Naive thymus-derived CD8-positive, alpha-beta T cell (primary cell): ENCODE measurements at regions not wholly inside any gene's neighbourhood (a gene's known extent, or its start where the extent isn't known, plus 50 kb on each side); places are given as distances from the start of the nearest gene placed in this dataset.
"Not testable (repeated sequence)": the region's sequence is repeated elsewhere in the genome, so short reads cannot be mapped to it uniquely, and the experiment has no call there.

ENCODE experiments used
- ATAC-seq, 2 donors: fragments of 150-1000 bp; cut with Tn5 transposase in 1 of 2; sonication (Bioruptor Pico), chemical (Tn5 transposase) in 1 of 2; 1 replicate in 1 of 2; 2 replicates in 1 of 2; pipeline ENCODE4 v1.10.0; 2021; ENCODE audit warnings: mild to moderate bottlenecking in 2 of 2, moderate library complexity in 2 of 2
- POLR2A ChIA-PET: fragments of 350-600 bp; sonication (Branson Sonifier 250); formaldehyde crosslinking; loops from one replicate; lab custom pipeline; 2021; ENCODE audit warnings: antibody characterized with exemption; lab: Charles Lee
- DNase-seq, 10 donors: peaks; one replicate each; pipeline versions ENCODE4 v3.0.0 to v3.0.0-alpha.2; 2020 to 2022
- H3K27ac Mint-ChIP-seq, 10 donors: one replicate each; pipeline ENCODE4 v1.8.0; 2020 to 2022; ENCODE audit warnings: mild to moderate bottlenecking in 10 of 10, mixed read lengths in 10 of 10, moderate library complexity in 4 of 10, inconsistent platforms in 1 of 10
- H3K27me3 Mint-ChIP-seq, 5 donors: one replicate each; pipeline ENCODE4 v1.8.0; 2021 to 2022; ENCODE audit warnings: mixed read lengths in 5 of 5
- H3K36me3 Mint-ChIP-seq, 3 donors: one replicate each; pipeline ENCODE4 v1.8.0; 2020 to 2022; ENCODE audit warnings: mixed read lengths in 3 of 3, mild to moderate bottlenecking in 2 of 3, inconsistent platforms in 1 of 3
- H3K4me1 Mint-ChIP-seq, 4 donors: one replicate each; pipeline ENCODE4 v1.8.0; 2021 to 2022; ENCODE audit warnings: mixed read lengths in 4 of 4
- H3K4me3 Mint-ChIP-seq, 10 donors: one replicate each; pipeline ENCODE4 v1.8.0; 2020 to 2022; ENCODE audit warnings: mild to moderate bottlenecking in 10 of 10, mixed read lengths in 10 of 10, moderate library complexity in 6 of 10, inconsistent platforms in 1 of 10
- H3K9me3 Mint-ChIP-seq, 9 donors: one replicate each; pipeline ENCODE4 v1.8.0; 2020 to 2022; ENCODE audit warnings: mixed read lengths in 9 of 9, mild to moderate bottlenecking in 3 of 9, inconsistent platforms in 1 of 9, moderate library complexity in 1 of 9

DNA sequence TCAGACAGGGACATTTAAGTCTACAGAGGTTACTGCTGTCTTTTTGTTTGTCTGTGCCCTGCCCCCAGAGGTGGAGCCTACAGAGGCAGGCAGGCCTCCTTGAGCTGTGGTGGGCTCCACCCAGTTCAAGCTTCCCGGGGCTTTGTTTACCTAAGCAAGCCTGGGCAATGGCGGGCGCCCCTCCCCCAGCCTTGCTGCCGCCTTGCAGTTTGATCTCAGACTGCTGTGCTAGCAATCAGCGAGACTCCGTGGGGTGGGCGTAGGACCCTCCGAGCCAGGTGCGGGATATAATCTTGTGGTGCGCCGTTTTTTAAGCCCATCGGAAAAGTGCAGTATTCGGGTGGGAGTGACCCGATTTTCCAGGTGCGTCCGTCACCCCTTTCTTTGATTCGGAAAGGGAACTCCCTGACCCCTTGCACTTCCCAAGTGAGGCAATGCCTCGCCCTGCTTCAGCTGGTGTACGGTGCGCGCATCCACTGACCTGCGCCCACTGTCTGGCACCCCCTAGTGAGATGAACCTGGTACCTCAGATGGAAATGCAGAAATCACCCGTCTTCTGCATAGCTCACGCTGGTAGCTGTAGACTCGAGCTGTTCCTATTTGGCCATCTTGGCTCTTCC lies 134.1 kb upstream of the KITLG start:
- H3K9me3 Mint-ChIP-seq, POLR2A ChIA-PET, H3K27me3 Mint-ChIP-seq, ATAC-seq, H3K4me3 Mint-ChIP-seq, H3K36me3 Mint-ChIP-seq, DNase-seq, H3K27ac Mint-ChIP-seq, H3K4me1 Mint-ChIP-seq: not testable (repeated sequence)

DNA sequence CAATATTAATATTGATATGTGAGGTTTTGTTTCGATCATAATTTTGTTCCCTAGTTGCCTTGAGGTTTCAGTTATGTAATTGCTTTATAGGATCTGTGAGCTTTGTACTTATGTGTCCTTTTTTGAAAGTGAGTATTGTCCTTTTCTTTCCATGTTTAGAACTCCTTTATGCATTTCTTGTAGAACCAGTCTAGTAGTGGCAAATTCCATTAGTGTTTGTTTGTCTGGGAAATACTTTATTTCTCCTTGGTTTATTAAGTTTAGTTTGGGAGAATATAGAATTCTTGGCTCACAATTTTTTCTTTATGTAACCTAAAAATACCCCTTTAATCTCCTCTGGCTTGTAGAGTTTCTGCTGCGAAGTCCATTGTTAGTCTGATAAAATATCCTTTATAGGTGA lies 127.5 kb upstream of the KITLG start:
- peaks cover 0 to 28% (median 12%) of the 10 kb centered on the region in 9 donors for H3K9me3 Mint-ChIP-seq
- H3K4me3 Mint-ChIP-seq = no peak overlapping the region
- no peak overlapping the region for H3K27ac Mint-ChIP-seq
- H3K27me3 Mint-ChIP-seq = no peaks in the 10 kb centered on the region
- POLR2A ChIA-PET = no interaction called here
- peaks cover 0 to 3% (median 0%) of the 10 kb centered on the region in 3 donors for H3K36me3 Mint-ChIP-seq
- ATAC-seq = no peak
- H3K4me1 Mint-ChIP-seq = no peaks in the 10 kb centered on the region
- DNase-seq = no peak

DNA sequence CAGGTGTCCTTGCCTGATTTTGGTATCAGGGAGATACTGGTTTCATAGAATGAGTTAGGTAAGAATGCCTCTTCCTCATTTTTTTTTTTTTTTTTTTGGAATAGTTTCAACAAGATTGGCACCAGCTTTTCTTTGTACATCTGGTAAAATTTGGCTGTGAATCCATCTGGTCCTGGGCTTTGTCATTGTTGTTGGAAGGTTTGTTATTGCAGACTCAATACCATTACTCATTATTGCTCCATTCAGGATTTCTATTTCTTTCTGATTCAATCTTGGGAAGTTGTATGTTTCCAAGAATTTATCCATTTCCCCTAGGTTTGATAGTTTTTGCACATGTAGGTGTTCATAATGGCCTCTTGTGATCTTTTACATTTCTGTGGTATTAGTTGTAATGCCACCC lies 126.0 kb upstream of the KITLG start:
- no peaks in the 10 kb centered on the region for H3K27me3 Mint-ChIP-seq
- H3K9me3 Mint-ChIP-seq = peaks cover 0 to 28% (median 10%) of the 10 kb centered on the region in 9 donors
- no peak overlapping the region for H3K27ac Mint-ChIP-seq
- ATAC-seq (no peak), DNase-seq (no peak)
- H3K4me1 Mint-ChIP-seq = no peaks in the 10 kb centered on the region
- H3K4me3 Mint-ChIP-seq = no peak overlapping the region
- H3K36me3 Mint-ChIP-seq = peaks cover 0 to 3% (median 0%) of the 10 kb centered on the region in 3 donors
- POLR2A ChIA-PET = no interaction called here

DNA sequence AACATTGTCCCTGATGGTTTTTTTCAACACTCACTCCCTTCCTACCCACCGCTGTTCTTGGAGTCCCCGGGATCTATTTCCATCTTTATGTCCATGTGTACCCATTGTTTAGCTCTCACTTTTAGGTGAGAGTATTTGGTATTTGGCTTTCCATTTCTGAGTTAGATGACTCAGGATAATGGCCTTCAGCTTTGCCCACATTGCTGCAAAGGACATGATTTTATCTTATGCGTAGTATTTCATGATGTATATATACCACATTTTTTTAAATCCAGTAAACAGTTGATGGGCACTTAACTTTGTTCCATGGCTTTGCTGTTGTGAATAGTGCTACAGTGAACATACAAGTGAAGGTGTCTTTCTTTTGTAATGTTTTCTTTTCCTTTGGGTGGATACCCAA lies 123.5 kb upstream of the KITLG start:
- H3K27me3 Mint-ChIP-seq = no peaks in the 10 kb centered on the region
- POLR2A ChIA-PET = no interaction called here
- H3K36me3 Mint-ChIP-seq = peaks cover 0 to 3% (median 0%) of the 10 kb centered on the region in 3 donors
- no peak overlapping the region for H3K4me3 Mint-ChIP-seq
- ATAC-seq = no peak
- H3K4me1 Mint-ChIP-seq = no peaks in the 10 kb centered on the region
- DNase-seq = no peak
- no peak overlapping the region for H3K27ac Mint-ChIP-seq
- peaks cover 0 to 28% (median 9%) of the 10 kb centered on the region in 9 donors for H3K9me3 Mint-ChIP-seq

DNA sequence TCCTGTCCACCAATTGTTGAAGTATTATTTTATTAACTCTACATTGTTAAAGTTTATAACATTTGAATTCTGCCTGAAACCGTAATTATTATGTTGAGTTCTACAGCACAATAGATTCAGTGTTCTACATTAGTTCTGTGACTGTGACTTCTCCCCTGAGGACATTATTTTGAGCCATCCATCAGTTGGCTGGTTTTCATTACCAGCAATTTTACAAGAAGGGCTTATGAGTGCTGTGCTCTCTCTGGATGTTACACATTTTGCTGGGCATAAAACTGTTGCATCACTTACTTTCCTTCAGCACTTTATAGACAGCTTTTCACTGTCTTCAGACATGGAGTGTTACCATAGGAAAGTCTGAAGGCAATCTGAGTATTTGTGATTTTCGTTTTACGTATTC lies 118.2 kb upstream of the KITLG start:
- no peak for ATAC-seq
- Mint-ChIP-seq H3K27ac (no peak overlapping the region), H3K4me3 (no peak overlapping the region), H3K27me3 (no peaks in the 10 kb centered on the region), H3K9me3 (peaks cover 0 to 23% (median 4%) of the 10 kb centered on the region in 9 donors), H3K36me3 (no peaks in the 10 kb centered on the region), H3K4me1 (no peaks in the 10 kb centered on the region)
- DNase-seq = no peak
- POLR2A ChIA-PET = no interaction called here

DNA sequence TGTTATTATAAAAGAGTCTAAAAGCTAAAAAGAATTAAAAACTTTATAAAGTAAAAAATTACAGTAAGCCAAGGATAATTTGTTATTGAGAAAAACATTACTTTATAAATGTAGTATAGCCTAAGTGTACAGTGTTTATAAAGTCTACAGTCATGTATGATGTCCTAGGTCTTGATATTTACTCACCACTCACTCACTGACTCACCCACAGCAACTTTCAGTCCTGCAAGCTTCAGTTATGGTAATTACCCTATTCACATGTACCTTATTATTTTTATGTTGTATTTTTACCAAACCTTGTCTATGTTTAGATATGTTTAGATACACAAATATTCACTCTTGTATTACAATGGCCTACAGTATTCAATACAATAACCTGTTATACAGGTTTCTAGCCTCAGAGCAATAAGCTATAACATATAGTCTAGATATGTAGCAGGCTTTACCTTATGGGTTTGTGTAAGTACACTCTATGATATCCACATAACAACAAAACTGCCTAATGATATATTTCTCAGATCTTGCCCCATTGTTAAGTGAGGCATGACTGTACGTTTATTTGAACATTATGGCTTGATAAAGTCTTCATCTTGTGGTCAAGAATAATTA lies 113.7 kb upstream of the KITLG start:
- POLR2A ChIA-PET = no interaction called here
- no peak for DNase-seq
- H3K4me3 Mint-ChIP-seq = no peak overlapping the region
- no peak for ATAC-seq
- no peaks in the 10 kb centered on the region for H3K4me1 Mint-ChIP-seq
- peaks cover 0 to 27% (median 4%) of the 10 kb centered on the region in 9 donors for H3K9me3 Mint-ChIP-seq
- peaks cover 0 to 4% (median 0%) of the 10 kb centered on the region in 3 donors for H3K36me3 Mint-ChIP-seq
- H3K27ac Mint-ChIP-seq = no peak overlapping the region
- H3K27me3 Mint-ChIP-seq = no peaks in the 10 kb centered on the region

DNA sequence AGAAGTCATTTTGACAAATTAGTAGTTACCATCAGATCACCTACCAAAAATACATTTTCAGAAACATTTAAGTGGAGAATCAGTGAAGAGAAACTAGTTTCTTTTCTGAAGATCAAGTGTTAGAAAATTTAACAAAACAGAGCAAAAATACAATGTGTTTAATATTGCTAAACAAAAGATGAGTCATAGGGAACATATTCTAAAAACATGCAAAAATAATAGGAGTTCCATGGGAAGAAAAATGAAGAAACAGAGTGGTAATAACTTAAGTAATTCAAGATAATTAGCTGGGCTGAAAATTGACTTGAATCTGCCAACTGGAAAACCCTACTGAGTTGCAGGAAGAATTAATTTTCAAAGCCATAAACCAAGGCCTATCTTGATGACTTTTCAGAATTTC lies 111.5 kb upstream of the KITLG start:
- Mint-ChIP-seq H3K36me3 (peaks cover 0 to 4% (median 0%) of the 10 kb centered on the region in 3 donors), H3K27me3 (no peaks in the 10 kb centered on the region)

DNA sequence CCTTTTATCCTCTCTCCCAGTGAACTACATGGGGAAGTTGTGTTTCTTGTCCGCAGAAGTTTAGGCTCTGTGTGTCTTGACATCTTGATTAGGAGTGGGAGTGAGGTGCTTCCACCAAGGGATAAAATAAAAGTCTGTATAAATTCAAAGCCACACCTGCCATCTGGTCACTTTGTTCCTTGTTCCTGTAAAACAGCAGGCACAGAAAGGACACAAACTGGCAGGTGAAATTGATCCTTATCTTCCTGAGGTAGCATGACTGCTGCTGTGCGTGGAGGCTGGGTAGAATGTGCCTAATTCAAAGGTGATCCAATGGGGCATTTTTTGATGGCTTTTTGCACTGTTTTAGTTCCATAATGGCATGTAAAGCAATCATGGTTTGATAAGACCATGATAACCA lies 104.3 kb upstream of the KITLG start:
- H3K27me3 Mint-ChIP-seq = no peaks in the 10 kb centered on the region
- POLR2A ChIA-PET = no interaction called here
- DNase-seq = no peak
- H3K9me3 Mint-ChIP-seq = peaks cover 0 to 4% (median 0%) of the 10 kb centered on the region in 9 donors
- no peaks in the 10 kb centered on the region for H3K4me1 Mint-ChIP-seq
- H3K4me3 Mint-ChIP-seq = no peak overlapping the region
- no peak for ATAC-seq
- no peaks in the 10 kb centered on the region for H3K36me3 Mint-ChIP-seq
- H3K27ac Mint-ChIP-seq = no peak overlapping the region

More for the DNA sequence above, 111.5 kb upstream of the KITLG start:
- DNase-seq (no peak), ATAC-seq (no peak)
- POLR2A ChIA-PET = no interaction called here
- no peak overlapping the region for H3K4me3 Mint-ChIP-seq
- H3K9me3 Mint-ChIP-seq = peaks cover 0 to 24% (median 4%) of the 10 kb centered on the region in 9 donors
- no peaks in the 10 kb centered on the region for H3K4me1 Mint-ChIP-seq
- H3K27ac Mint-ChIP-seq = no peak overlapping the region

DNA sequence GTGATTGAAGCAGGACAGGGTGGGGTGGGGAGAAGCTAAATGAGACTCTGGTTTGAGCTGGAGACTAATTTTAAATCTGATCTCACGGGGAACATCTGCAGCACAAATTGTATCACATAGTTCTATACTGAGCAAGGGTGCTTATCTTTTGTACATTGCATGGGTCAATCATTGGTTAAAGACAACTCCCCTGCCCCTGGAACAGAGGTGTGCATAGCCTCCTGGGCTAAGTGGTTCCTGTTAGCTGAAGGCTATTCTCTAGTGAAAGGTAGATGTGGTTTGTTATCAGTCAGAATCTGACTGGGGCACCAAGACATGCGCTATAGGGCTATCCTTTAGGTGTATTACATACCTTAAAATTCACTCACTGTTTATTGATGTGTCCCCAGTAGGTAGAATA lies 103.9 kb upstream of the KITLG start:
- DNase-seq (no peak), ATAC-seq (no peak)
- H3K9me3 Mint-ChIP-seq = peaks cover 0 to 2% (median 0%) of the 10 kb centered on the region in 9 donors
- no peaks in the 10 kb centered on the region for H3K27me3 Mint-ChIP-seq
- no peak overlapping the region for H3K27ac Mint-ChIP-seq
- POLR2A ChIA-PET = no interaction called here
- H3K4me3 Mint-ChIP-seq = no peak overlapping the region
- H3K4me1 Mint-ChIP-seq = no peaks in the 10 kb centered on the region
- no peaks in the 10 kb centered on the region for H3K36me3 Mint-ChIP-seq

DNA sequence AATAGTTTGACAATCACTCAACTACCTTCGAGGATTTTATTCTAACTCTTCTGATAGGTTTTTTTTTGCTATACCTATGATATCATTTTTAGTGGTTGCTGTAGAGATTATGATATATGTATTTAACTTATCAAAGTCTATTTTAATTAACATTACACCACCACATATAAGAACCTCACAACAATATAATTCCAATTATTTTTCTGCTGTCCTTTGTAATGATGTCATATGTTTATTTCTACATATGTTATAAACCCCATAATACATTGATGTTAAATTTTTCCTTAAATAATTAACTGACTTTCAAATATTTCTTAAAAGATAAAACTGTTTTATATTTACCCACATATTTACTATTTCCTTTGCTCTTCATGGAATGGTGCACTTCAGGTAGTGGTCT lies 103.4 kb upstream of the KITLG start:
- Mint-ChIP-seq H3K4me3 (no peak overlapping the region), H3K9me3 (peaks cover 0 to 2% (median 0%) of the 10 kb centered on the region in 9 donors), H3K36me3 (no peaks in the 10 kb centered on the region), H3K27me3 (no peaks in the 10 kb centered on the region), H3K4me1 (no peaks in the 10 kb centered on the region), H3K27ac (no peak overlapping the region)
- POLR2A ChIA-PET = no interaction called here
- no peak for DNase-seq
- ATAC-seq = no peak

DNA sequence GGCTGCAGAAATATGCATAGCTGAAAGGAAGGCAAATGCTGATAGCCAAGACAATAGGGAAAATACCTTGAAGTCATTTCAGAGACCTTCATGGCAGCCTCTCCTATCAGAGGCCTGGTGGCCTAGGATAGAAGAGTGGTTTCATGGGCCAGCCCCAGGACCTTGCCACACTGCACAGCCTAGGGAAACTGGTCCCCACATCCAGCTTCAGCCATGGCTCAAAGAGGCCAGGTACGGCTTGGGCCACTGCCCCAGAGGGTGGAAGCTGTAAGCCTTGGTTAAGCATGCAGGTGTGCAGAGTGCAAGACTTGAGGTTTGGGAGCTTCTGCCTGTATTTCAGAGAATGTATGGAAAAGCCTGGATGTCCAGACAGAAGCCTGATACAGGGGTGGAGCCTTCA lies 101.0 kb upstream of the KITLG start:
- H3K4me3 Mint-ChIP-seq = no peak overlapping the region
- no peaks in the 10 kb centered on the region for H3K4me1 Mint-ChIP-seq
- ATAC-seq = no peak
- peaks cover 0 to 2% (median 0%) of the 10 kb centered on the region in 9 donors for H3K9me3 Mint-ChIP-seq
- no peaks in the 10 kb centered on the region for H3K36me3 Mint-ChIP-seq
- POLR2A ChIA-PET = no interaction called here
- no peak for DNase-seq
- no peak overlapping the region for H3K27ac Mint-ChIP-seq
- H3K27me3 Mint-ChIP-seq = no peaks in the 10 kb centered on the region

DNA sequence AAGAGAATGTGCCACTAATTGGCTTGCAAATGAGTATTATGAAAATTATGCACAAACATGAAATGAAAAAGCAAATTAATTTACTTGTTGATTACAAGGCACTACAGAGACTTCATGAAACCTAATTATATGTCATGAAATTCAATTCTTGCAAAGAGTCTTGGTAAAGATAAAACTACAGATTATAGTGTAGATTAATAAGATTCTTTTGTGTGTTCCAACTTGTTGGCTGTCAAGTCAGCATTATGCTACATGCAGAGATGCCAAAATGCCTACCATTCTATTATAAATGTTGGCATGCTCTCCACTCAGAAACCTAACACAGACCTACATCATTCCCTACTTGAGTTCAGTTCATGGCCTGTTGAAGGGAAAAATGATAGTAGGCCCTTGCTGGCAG lies 97.2 kb upstream of the KITLG start:
- H3K27me3 Mint-ChIP-seq = no peaks in the 10 kb centered on the region
- H3K36me3 Mint-ChIP-seq = no peaks in the 10 kb centered on the region
- ATAC-seq (no peak), DNase-seq (no peak)
- no peak overlapping the region for H3K27ac Mint-ChIP-seq
- H3K4me1 Mint-ChIP-seq = no peaks in the 10 kb centered on the region
- POLR2A ChIA-PET = no interaction called here
- no peak overlapping the region for H3K4me3 Mint-ChIP-seq
- H3K9me3 Mint-ChIP-seq = peaks cover 0 to 3% (median under 1%) of the 10 kb centered on the region in 9 donors

DNA sequence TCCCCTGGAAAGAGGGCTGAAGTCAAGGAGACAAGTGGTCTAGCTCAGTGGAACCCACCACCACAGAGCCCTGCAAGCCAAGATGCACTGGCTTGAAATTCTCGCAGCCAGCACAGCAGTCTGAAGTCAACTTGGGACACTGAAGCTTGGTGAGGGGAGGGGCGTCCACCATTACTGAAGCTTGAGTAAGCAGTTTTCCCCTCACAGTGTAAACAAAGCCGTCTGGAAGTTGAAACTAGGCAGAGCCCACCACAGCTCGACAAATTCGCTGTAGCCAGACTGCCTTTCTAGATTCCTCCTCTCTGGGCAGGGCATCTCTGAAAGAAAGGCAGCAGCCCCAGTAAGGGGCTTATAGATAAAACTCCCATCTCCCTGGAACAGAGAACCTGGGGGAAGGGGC lies 87.3 kb upstream of the KITLG start:
- H3K4me3 Mint-ChIP-seq, H3K36me3 Mint-ChIP-seq, H3K27ac Mint-ChIP-seq, ATAC-seq, POLR2A ChIA-PET, H3K27me3 Mint-ChIP-seq, H3K4me1 Mint-ChIP-seq, DNase-seq: not testable (repeated sequence)
- peaks cover 0 to 22% (median 3%) of the 10 kb centered on the region in 9 donors for H3K9me3 Mint-ChIP-seq

DNA sequence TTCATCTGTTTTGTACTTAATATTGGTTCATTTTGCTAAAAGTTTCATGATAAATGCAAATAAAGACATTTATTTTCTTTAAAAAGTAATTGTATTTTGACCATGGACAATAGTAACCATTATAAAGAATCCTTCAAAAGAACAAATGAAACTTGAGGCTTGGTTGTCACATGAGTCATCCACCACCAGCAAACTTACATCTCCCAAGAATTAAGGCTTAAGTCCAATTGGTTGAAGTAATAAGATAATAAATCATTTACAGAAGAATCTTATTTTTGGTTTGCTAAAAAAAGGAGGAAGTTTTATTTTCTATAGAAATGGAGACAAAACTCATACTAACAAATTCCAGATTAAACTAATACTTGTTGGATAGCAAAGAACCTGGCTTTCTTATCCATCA lies 84.8 kb upstream of the KITLG start:
- H3K36me3 Mint-ChIP-seq = no peaks in the 10 kb centered on the region
- ATAC-seq (no peak), DNase-seq (no peak)
- H3K4me1 Mint-ChIP-seq = no peaks in the 10 kb centered on the region
- no peaks in the 10 kb centered on the region for H3K27me3 Mint-ChIP-seq
- POLR2A ChIA-PET = no interaction called here
- H3K9me3 Mint-ChIP-seq = peaks cover 0 to 13% (median 0%) of the 10 kb centered on the region in 9 donors
- H3K4me3 Mint-ChIP-seq = no peak overlapping the region
- no peak overlapping the region for H3K27ac Mint-ChIP-seq
